ENCODE measurements at regions not wholly inside any gene's neighbourhood (a gene's known extent, or its start where the extent isn't known, plus 50 kb on each side); places are given as distances from the start of the nearest gene placed in this dataset.

DNA sequence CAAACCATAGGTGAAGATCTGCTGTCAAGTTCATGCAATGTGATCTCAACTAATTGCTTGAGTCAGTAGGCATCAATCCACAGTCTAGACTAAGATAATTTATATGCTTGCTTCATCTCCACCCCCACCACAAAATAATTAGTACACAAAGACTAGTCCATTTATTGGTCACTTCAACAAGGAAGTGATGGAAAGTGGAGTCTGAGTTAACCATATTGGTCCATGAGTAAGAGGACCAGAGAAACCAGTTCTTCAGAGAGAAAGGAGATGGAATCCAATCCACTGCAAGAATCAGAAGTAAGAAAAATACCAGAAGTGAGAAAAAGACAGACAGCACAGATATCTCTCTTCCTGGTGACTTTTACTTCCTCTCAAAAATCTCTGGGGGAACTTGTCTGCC, 366.5 kb downstream of the CHSY3 start:
- Histone ChIP-seq H4K20me1 (ENCODE audit: low read depth) (no peaks in the 10 kb centered on the region), H3K27me3 (peaks cover 4% of the 10 kb centered on the region), H3K4me3 (no peak overlapping the region), H2AFZ (replicated peaks) (no peak overlapping the region), H3F3A (ENCODE audit: low read depth) (no peaks in the 10 kb centered on the region), H3K9me3 (ENCODE audit: low read depth) (no peaks in the 10 kb centered on the region), H3K27ac (no peak overlapping the region), H3K4me2 (no peak overlapping the region), H3K9ac (no peak overlapping the region), H3K36me3 (no peaks in the 10 kb centered on the region), H3K79me2 (ENCODE audit: low read depth) (no peaks in the 10 kb centered on the region), H3K4me1 (peaks cover 9% of the 10 kb centered on the region)
- H3K4me3 Mint-ChIP-seq: no peak overlapping the region
- no peaks in the 10 kb centered on the region for H3K9me3 Mint-ChIP-seq
- H3K27me3 Mint-ChIP-seq (ENCODE audit: insufficient read depth, low read depth): no peaks in the 10 kb centered on the region
- H3K4me1 Mint-ChIP-seq: no peaks in the 10 kb centered on the region
- H3K27ac Mint-ChIP-seq: no peak overlapping the region
- TF ChIP-seq EZH2phosphoT487 (IDR thresholded peaks at IDR 0.05) (no peak), EZH2 (IDR thresholded peaks at IDR 0.05) (no peak)
- TF ChIP-seq, protein P1, sequence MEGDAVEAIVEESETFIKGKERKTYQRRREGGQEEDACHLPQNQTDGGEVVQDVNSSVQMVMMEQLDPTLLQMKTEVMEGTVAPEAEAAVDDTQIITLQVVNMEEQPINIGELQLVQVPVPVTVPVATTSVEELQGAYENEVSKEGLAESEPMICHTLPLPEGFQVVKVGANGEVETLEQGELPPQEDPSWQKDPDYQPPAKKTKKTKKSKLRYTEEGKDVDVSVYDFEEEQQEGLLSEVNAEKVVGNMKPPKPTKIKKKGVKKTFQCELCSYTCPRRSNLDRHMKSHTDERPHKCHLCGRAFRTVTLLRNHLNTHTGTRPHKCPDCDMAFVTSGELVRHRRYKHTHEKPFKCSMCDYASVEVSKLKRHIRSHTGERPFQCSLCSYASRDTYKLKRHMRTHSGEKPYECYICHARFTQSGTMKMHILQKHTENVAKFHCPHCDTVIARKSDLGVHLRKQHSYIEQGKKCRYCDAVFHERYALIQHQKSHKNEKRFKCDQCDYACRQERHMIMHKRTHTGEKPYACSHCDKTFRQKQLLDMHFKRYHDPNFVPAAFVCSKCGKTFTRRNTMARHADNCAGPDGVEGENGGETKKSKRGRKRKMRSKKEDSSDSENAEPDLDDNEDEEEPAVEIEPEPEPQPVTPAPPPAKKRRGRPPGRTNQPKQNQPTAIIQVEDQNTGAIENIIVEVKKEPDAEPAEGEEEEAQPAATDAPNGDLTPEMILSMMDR (IDR thresholded peaks at IDR 0.05): no peak
- no peak for DNase-seq (ENCODE audit: low spot score)
- no peaks in the 10 kb centered on the region for H3K36me3 Mint-ChIP-seq

DNA sequence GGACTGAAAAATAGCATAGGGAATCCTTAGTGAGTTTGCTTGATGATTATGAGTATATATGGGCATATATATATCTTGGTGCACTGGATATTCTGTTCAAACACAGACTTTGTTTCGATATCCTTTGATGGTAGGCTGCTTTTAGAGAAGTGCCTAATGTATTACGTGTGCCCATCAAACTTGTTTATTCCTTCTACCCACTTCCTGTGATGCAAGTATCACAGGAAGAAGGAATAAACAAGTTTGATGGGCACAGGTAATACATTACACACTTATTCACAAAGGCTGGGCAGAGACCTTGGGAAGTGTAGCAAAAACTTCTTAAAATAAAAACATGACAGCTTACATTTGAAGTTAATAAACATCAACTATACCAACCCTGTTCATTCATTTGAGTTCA, 364.2 kb downstream of the CHSY3 start:
- Mint-ChIP-seq H3K27ac (no peak overlapping the region), H3K4me1 (no peaks in the 10 kb centered on the region), H3K36me3 (no peaks in the 10 kb centered on the region), H3K27me3 (ENCODE audit: insufficient read depth, low read depth) (no peaks in the 10 kb centered on the region), H3K4me3 (no peak overlapping the region), H3K9me3 (no peaks in the 10 kb centered on the region)
- Histone ChIP-seq H3K4me2 (no peak overlapping the region), H3K79me2 (ENCODE audit: low read depth) (no peaks in the 10 kb centered on the region), H3K4me3 (no peak overlapping the region), H2AFZ (replicated peaks) (no peak overlapping the region), H3K27ac (no peak overlapping the region), H3K9ac (no peak overlapping the region), H3F3A (ENCODE audit: low read depth) (no peaks in the 10 kb centered on the region), H3K4me1 (no peaks in the 10 kb centered on the region), H3K27me3 (peaks cover 4% of the 10 kb centered on the region), H3K36me3 (no peaks in the 10 kb centered on the region), H4K20me1 (ENCODE audit: low read depth) (no peaks in the 10 kb centered on the region), H3K9me3 (ENCODE audit: low read depth) (no peaks in the 10 kb centered on the region)
- no peak for DNase-seq (ENCODE audit: low spot score)
- TF ChIP-seq EZH2phosphoT487 (IDR thresholded peaks at IDR 0.05) (no peak), EZH2 (IDR thresholded peaks at IDR 0.05) (no peak)
- TF ChIP-seq, protein P1 (IDR thresholded peaks at IDR 0.05): no peak

DNA sequence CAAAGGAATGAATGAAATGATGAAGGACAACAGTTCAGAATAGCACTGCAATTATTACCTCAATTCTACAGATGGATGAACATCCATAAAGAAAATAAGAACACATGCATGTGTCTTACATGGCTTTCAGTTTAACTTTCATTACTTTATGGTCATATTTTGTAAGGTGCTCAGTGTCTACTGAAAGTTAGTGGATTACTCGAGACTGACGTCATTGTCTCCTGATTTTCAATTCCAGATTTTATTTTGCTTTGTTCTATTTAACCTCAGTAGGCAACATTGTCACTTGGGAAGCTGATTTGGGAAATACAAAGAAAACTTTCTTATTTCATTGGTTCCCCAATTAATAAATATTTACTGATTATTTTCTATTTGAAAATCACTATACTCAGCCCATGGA, 363.7 kb downstream of the CHSY3 start:
- no peaks in the 10 kb centered on the region for H3K4me1 Mint-ChIP-seq

More for the DNA sequence above, 363.7 kb downstream of the CHSY3 start:
- TF ChIP-seq EZH2phosphoT487 (IDR thresholded peaks at IDR 0.05): no peak
- TF ChIP-seq, protein P1 (IDR thresholded peaks at IDR 0.05): no peak
- Histone ChIP-seq H2AFZ (replicated peaks) (no peak overlapping the region), H3K9ac (no peak overlapping the region), H3K4me3 (no peak overlapping the region), H3K27me3 (peaks cover 4% of the 10 kb centered on the region), H3K4me2 (no peak overlapping the region), H3F3A (ENCODE audit: low read depth) (no peaks in the 10 kb centered on the region), H3K36me3 (no peaks in the 10 kb centered on the region), H3K79me2 (ENCODE audit: low read depth) (no peaks in the 10 kb centered on the region), H4K20me1 (ENCODE audit: low read depth) (no peaks in the 10 kb centered on the region), H3K9me3 (ENCODE audit: low read depth) (no peaks in the 10 kb centered on the region), H3K4me1 (no peaks in the 10 kb centered on the region), H3K27ac (no peak overlapping the region)
- Mint-ChIP-seq H3K4me3 (no peak overlapping the region), H3K9me3 (no peaks in the 10 kb centered on the region), H3K36me3 (no peaks in the 10 kb centered on the region), H3K27ac (no peak overlapping the region), H3K27me3 (ENCODE audit: insufficient read depth, low read depth) (no peaks in the 10 kb centered on the region)
- no peak for DNase-seq (ENCODE audit: low spot score)

Data from neural progenitor cell (in vitro differentiated cells).